H1 (cell line): ENCODE measurements at regions not wholly inside any gene's neighbourhood (a gene's known extent, or its start where the extent isn't known, plus 50 kb on each side); places are given as distances from the start of the nearest gene placed in this dataset.

Source experiments
- CTCF ChIA-PET: fragments of 300-600 bp; sonication (Branson Sonifier 250); formaldehyde crosslinking; loops from one replicate; lab custom pipeline; 2021; ENCODE audit not compliant: partially characterized antibody; lab: Charles Lee
- POLR2A ChIA-PET: fragments of 300-600 bp; sonication (Branson Sonifier 250); formaldehyde crosslinking; loops from one replicate; lab custom pipeline; 2021; ENCODE audit warnings: inconsistent platforms; ENCODE audit not compliant: partially characterized antibody; lab: Charles Lee
- DNase-seq, 2 experiments: peaks; one replicate each; pipeline versions ENCODE4 v3.0.0 to v3.0.0-alpha.2; 2010 to 2022; ENCODE audit warnings: low spot score in 2 of 2, low read depth in 1 of 2, mixed read lengths in 1 of 2
- FAIRE-seq: peaks from 2 replicates; lab custom pipeline; 2011; peaks lifted over from hg19 to GRCh38; lab: Jason Lieb, UNC
- H2AFZ ChIP-seq: 2 replicates; pipeline ENCODE4 v1.8.1; 2012; ENCODE audit warnings: low read length, inconsistent platforms
- H2AK5ac ChIP-seq: 2 replicates; pipeline ENCODE4 v1.6.1; 2013; ENCODE audit warnings: low read depth, low read length
- H2BK120ac ChIP-seq: replicated peaks from 2 replicates; pipeline ENCODE3; 2013; ENCODE audit warnings: low read depth, low read length, inconsistent platforms
- H2BK12ac ChIP-seq: 2 replicates; pipeline ENCODE4 v1.6.1; 2013; ENCODE audit warnings: low read depth, low read length
- H2BK15ac ChIP-seq: 2 replicates; pipeline ENCODE4 v1.6.1; 2013; ENCODE audit warnings: low read length
- H2BK20ac ChIP-seq: 2 replicates; pipeline ENCODE4 v1.6.1; 2013; ENCODE audit warnings: low read length
- H2BK5ac ChIP-seq: 2 replicates; pipeline ENCODE4 v1.6.1; 2013; ENCODE audit warnings: low read depth, low read length
- H3K14ac ChIP-seq: 2 replicates; pipeline ENCODE4 v1.6.1; 2013; ENCODE audit warnings: inconsistent platforms; ENCODE audit not compliant: insufficient read length
- H3K18ac ChIP-seq: 2 replicates; pipeline ENCODE4 v1.6.1; 2013; ENCODE audit warnings: low read length; ENCODE audit errors: extremely low read depth
- H3K23ac ChIP-seq: 2 replicates; pipeline ENCODE4 v1.6.1; 2013; ENCODE audit warnings: inconsistent platforms; ENCODE audit not compliant: insufficient read length
- H3K23me2 ChIP-seq: 2 replicates; pipeline ENCODE4 v1.6.1; 2013; ENCODE audit warnings: low read depth, low read length
- H3K27ac ChIP-seq: 2 replicates; pipeline ENCODE4 v1.6.1; 2011; ENCODE audit warnings: low read depth, low read length, inconsistent platforms
- H3K27me3 ChIP-seq, 4 experiments: replicated peaks in 1 of 4; 1 replicate in 1 of 4; 2 replicates in 3 of 4; pipeline versions ENCODE4 v1.6.1 to v1.8.1; 2011 to 2013; ENCODE audit warnings: low read length in 3 of 4, mild to moderate bottlenecking in 3 of 4, inconsistent platforms in 2 of 4, mixed read lengths in 2 of 4, moderate library complexity in 1 of 4; ENCODE audit not compliant: control insufficient read depth in 3 of 4, insufficient read depth in 3 of 4; ENCODE audit errors: extremely low read depth in 1 of 4
- H3K36me3 ChIP-seq, 4 experiments: 2 replicates each; pipeline versions ENCODE4 v1.6.1 to v1.8.1; 2011 to 2013; ENCODE audit warnings: mild to moderate bottlenecking in 4 of 4, low read length in 3 of 4, moderate library complexity in 2 of 4, control low read depth in 1 of 4, inconsistent platforms in 1 of 4; ENCODE audit not compliant: insufficient read depth in 4 of 4, control insufficient read depth in 2 of 4
- H3K4ac ChIP-seq: replicated peaks from 2 replicates; pipeline ENCODE3; 2013; ENCODE audit warnings: low read length, low read depth, mixed read lengths, inconsistent platforms; ENCODE audit not compliant: insufficient read length
- H3K4me1 ChIP-seq, 4 experiments: replicated peaks in 1 of 4; 1 replicate in 1 of 4; 2 replicates in 3 of 4; pipeline versions ENCODE4 v1.6.1 to v1.8.1; 2011 to 2013; ENCODE audit warnings: low read length in 3 of 4, inconsistent platforms in 2 of 4, mixed read lengths in 1 of 4; ENCODE audit not compliant: insufficient read depth in 4 of 4, control insufficient read depth in 3 of 4
- H3K4me2 ChIP-seq, 2 experiments: 2 replicates each; pipeline versions ENCODE4 v1.6.1 to v1.8.1; 2011 to 2013; ENCODE audit warnings: low read depth in 2 of 2, low read length in 2 of 2, control low read depth in 1 of 2, inconsistent platforms in 1 of 2, mild to moderate bottlenecking in 1 of 2; ENCODE audit not compliant: insufficient read depth in 1 of 2
- H3K4me3 ChIP-seq, 4 experiments: fragments of 200-600, 300-600 bp in 1 of 4; sonication (generic), shearing (Covaris generic), sonication (Bioruptor Twin) in 1 of 4; 2 replicates each; pipeline versions ENCODE4 v1.5.1 to v1.8.1; 2011 to 2016; ENCODE audit warnings: low read length in 4 of 4, low read depth in 3 of 4, control low read depth in 2 of 4, inconsistent platforms in 2 of 4, mild to moderate bottlenecking in 2 of 4, mixed read lengths in 1 of 4, moderate library complexity in 1 of 4; ENCODE audit not compliant: insufficient read depth in 2 of 4; ENCODE audit errors: extremely low read depth in 1 of 4
- H3K56ac ChIP-seq: replicated peaks from 2 replicates; pipeline ENCODE3; 2013; ENCODE audit warnings: low read depth, mild to moderate bottlenecking, mixed read lengths, low read length, inconsistent platforms; ENCODE audit not compliant: insufficient read length
- H3K79me1 ChIP-seq: 2 replicates; pipeline ENCODE4 v1.6.1; 2013; ENCODE audit warnings: low read depth, low read length, control low read depth
- H3K79me2 ChIP-seq, 2 experiments: 2 replicates each; pipeline versions ENCODE4 v1.6.1 to v1.8.1; 2012 to 2013; ENCODE audit warnings: low read length in 2 of 2, mild to moderate bottlenecking in 2 of 2, inconsistent platforms in 1 of 2; ENCODE audit not compliant: insufficient read depth in 2 of 2, control insufficient read depth in 1 of 2
- H3K9ac ChIP-seq, 4 experiments: replicated peaks in 1 of 4; 1 replicate in 1 of 4; 2 replicates in 3 of 4; pipeline versions ENCODE4 v1.6.1 to v1.8.1; 2011 to 2013; ENCODE audit warnings: low read depth in 3 of 4, low read length in 3 of 4, control low read depth in 2 of 4, mild to moderate bottlenecking in 2 of 4, moderate library complexity in 2 of 4, inconsistent platforms in 1 of 4; ENCODE audit errors: extremely low read depth in 1 of 4
- H3K9me3 ChIP-seq, 2 experiments: 2 replicates each; pipeline versions ENCODE4 v1.6.1 to v1.8.1; 2012 to 2013; ENCODE audit warnings: mild to moderate bottlenecking in 2 of 2, moderate library complexity in 2 of 2, control low read depth in 1 of 2, inconsistent platforms in 1 of 2, low read depth in 1 of 2, low read length in 1 of 2, mixed read lengths in 1 of 2; ENCODE audit not compliant: insufficient read depth in 2 of 2
- H4K20me1 ChIP-seq, 2 experiments: replicated peaks in 1 of 2; 2 replicates each; pipeline versions ENCODE3 to v1.8.1; 2011 to 2013; ENCODE audit warnings: inconsistent platforms in 2 of 2, low read length in 2 of 2, mild to moderate bottlenecking in 1 of 2; ENCODE audit not compliant: insufficient read depth in 2 of 2, control insufficient read depth in 1 of 2
- H4K5ac ChIP-seq: 2 replicates; pipeline ENCODE4 v1.6.1; 2013; ENCODE audit warnings: low read length, low read depth, mixed read lengths, inconsistent platforms; ENCODE audit not compliant: insufficient read length
- H4K8ac ChIP-seq: 2 replicates; pipeline ENCODE4 v1.8.0; 2013; ENCODE audit warnings: mild to moderate bottlenecking, moderate library complexity, low read length, inconsistent platforms; ENCODE audit not compliant: insufficient read depth; ENCODE audit errors: extremely low read depth
- H4K91ac ChIP-seq: replicated peaks from 2 replicates; pipeline ENCODE3; 2013; ENCODE audit warnings: low read length, mixed read lengths, inconsistent platforms; ENCODE audit not compliant: insufficient read length
- BACH1 ChIP-seq: IDR thresholded peaks from 2 replicates; pipeline ENCODE4 v1.6.1; 2012; ENCODE audit warnings: low read length, improper control_type of control experiment
- BRCA1 ChIP-seq: IDR thresholded peaks from 2 replicates; pipeline ENCODE4 v1.6.1; 2012; ENCODE audit warnings: low read depth, low read length, improper control_type of control experiment
- CHD1 ChIP-seq: IDR thresholded peaks from 2 replicates; pipeline ENCODE4 v1.6.1; 2012; ENCODE audit warnings: low read depth, low read length, improper control_type of control experiment
- KDM5A ChIP-seq: fragments of 200-600 bp; IDR thresholded peaks from 2 replicates; pipeline ENCODE4 v1.7.1; 2012; ENCODE audit warnings: mild to moderate bottlenecking, low read length, inconsistent platforms, mixed read lengths
- NANOG ChIP-seq: IDR thresholded peaks from 2 replicates; pipeline ENCODE4 v1.6.1; 2011; ENCODE audit warnings: low read length, low read depth, mild to moderate bottlenecking, inconsistent platforms; ENCODE audit not compliant: insufficient read depth, poor library complexity, severe bottlenecking
- PHF8 ChIP-seq: fragments of 200-600 bp; sonication (generic); conservative IDR thresholded peaks from 2 replicates; pipeline ENCODE4 v1.7.1; 2012; ENCODE audit warnings: low read depth, mild to moderate bottlenecking, inconsistent platforms, low read length, moderate library complexity
- RBBP5 ChIP-seq: IDR thresholded peaks from 2 replicates; pipeline ENCODE4 v1.7.1; 2012; ENCODE audit warnings: low read depth, mild to moderate bottlenecking, inconsistent platforms, low read length, moderate library complexity, borderline replicate concordance
- RFX5 ChIP-seq: IDR thresholded peaks from 2 replicates; pipeline ENCODE4 v1.6.1; 2011; ENCODE audit warnings: low read depth, low read length, improper control_type of control experiment, borderline replicate concordance
- RNF2 ChIP-seq: fragments of 200-900, 300-1000 bp; sonication (generic); IDR thresholded peaks from 2 replicates; pipeline ENCODE4 v1.7.1; 2016; ENCODE audit warnings: borderline replicate concordance, low read depth, mild to moderate bottlenecking, antibody characterized with exemption, low read length; ENCODE audit not compliant: poor library complexity, severe bottlenecking; ENCODE audit errors: missing control alignments
- RXRA ChIP-seq: IDR thresholded peaks from 2 replicates; pipeline ENCODE4 v1.6.1; 2011; ENCODE audit warnings: low read depth, mild to moderate bottlenecking, low read length, moderate library complexity; ENCODE audit not compliant: insufficient read depth
- SIX5 ChIP-seq: IDR thresholded peaks from 2 replicates; pipeline ENCODE4 v1.6.1; 2011; ENCODE audit warnings: mild to moderate bottlenecking, low read depth, low read length
- SP2 ChIP-seq: IDR thresholded peaks from 2 replicates; pipeline ENCODE4 v1.6.1; 2012; ENCODE audit warnings: mild to moderate bottlenecking, low read length, inconsistent platforms
- TAF1 ChIP-seq: IDR thresholded peaks from 2 replicates; pipeline ENCODE4 v1.6.1; 2011; ENCODE audit warnings: mild to moderate bottlenecking, low read depth, low read length
- WGBS, 2 experiments: shearing (Covaris generic) in 1 of 2; methylation state at CpG; one replicate each; pipeline versions ENCODE4 v1.1.6 to v1.1.7; 2013 to 2015; ENCODE audit warnings: low lambda C conversion rate in 2 of 2, mixed read lengths in 2 of 2, inconsistent platforms in 1 of 2, low coverage in 1 of 2, missing lambda C conversion rate in 1 of 2; ENCODE audit not compliant: insufficient replicate concordance in 2 of 2, insufficient coverage in 1 of 2, insufficient read length in 1 of 2; ENCODE audit errors: extremely low coverage in 1 of 2, missing lambda C conversion rate in 1 of 2; 5-methylcytosine and 5-hydroxymethylcytosine counted together
- TF ChIP-seq, protein P1 (sequence below): IDR thresholded peaks from 2 replicates; pipeline ENCODE4 v1.6.1; 2012; ENCODE audit warnings: inconsistent platforms

DNA sequence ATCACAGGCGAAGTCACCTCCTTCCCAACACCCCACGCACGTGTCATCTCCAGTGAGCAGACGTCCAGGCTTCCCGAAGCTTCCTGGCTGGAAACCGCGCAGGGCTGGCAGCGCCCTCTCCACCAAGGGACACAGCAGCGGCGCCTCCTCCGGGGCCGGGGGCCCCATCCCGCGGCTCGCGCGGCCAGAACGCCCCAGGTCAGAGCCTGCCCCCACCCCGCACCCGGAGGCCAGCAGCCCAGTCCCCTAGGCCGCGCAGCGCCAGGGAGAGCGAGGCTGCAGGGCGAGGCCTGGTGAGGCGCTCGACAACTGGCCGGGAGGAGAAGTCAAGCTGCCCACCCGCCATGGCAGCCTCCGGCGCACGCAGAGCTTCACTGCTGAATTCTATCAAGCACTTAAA is 247.0 kb downstream of the SEMA3D start:
- no peak overlapping the region for H3K4me2 ChIP-seq
- no peaks in the 10 kb centered on the region for H3K36me3 ChIP-seq

More for the DNA sequence above, 247.0 kb downstream of the SEMA3D start:
- H3K79me1 ChIP-seq, result no peaks in the 10 kb centered on the region
- no peak overlapping the region for H2BK5ac ChIP-seq
- DNase-seq (no peak), FAIRE-seq (no peak)
- H2BK20ac ChIP-seq, result no peak overlapping the region
- H3K14ac ChIP-seq, result no peak overlapping the region
- H2BK120ac ChIP-seq, result no peak overlapping the region
- 93% methylated on average over 32 of the region's 32 CpGs; no CpG with 5 or more reads in 1 of the 2 experiments for WGBS, 2 experiments
- ChIA-PET POLR2A (no interaction called here), CTCF (no interaction called here)
- H4K91ac ChIP-seq, result no peak overlapping the region
- no peaks in the 10 kb centered on the region for H3K79me2 ChIP-seq
- no peak overlapping the region for H3K23ac ChIP-seq
- no peak overlapping the region for H2BK15ac ChIP-seq
- no peak overlapping the region for H3K4ac ChIP-seq
- no peaks in the 10 kb centered on the region for H3K9me3 ChIP-seq
- H2BK12ac ChIP-seq, result no peak overlapping the region
- H2AFZ ChIP-seq, result no peak overlapping the region; the same call in 1 of the 2 replicates
- H3K23me2 ChIP-seq, result no peaks in the 10 kb centered on the region
- no peak overlapping the region for H4K8ac ChIP-seq
- H3K4me3 ChIP-seq, result no peak overlapping the region
- no peak overlapping the region for H3K27ac ChIP-seq
- no peaks in the 10 kb centered on the region for H3K4me1 ChIP-seq
- TF ChIP-seq, protein P1, sequence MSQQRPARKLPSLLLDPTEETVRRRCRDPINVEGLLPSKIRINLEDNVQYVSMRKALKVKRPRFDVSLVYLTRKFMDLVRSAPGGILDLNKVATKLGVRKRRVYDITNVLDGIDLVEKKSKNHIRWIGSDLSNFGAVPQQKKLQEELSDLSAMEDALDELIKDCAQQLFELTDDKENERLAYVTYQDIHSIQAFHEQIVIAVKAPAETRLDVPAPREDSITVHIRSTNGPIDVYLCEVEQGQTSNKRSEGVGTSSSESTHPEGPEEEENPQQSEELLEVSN, result no peak
- TF ChIP-seq CHD1, result no peak
- TF ChIP-seq PHF8, result no peak
- TF ChIP-seq RXRA, result no peak
- no peak for TF ChIP-seq RNF2
- TF ChIP-seq KDM5A, result no peak
- no peak for TF ChIP-seq TAF1
- no peak for TF ChIP-seq BACH1
- TF ChIP-seq RFX5, result no peak
- no peak for TF ChIP-seq NANOG
- no peak for TF ChIP-seq RBBP5
- TF ChIP-seq SP2, result no peak
- TF ChIP-seq BRCA1, result no peak
- TF ChIP-seq SIX5, result no peak
- H3K27me3 ChIP-seq, result no peaks in the 10 kb centered on the region
- H4K5ac ChIP-seq, result no peak overlapping the region
- H2AK5ac ChIP-seq, result no peak overlapping the region
- H3K18ac ChIP-seq, result no peak overlapping the region
- H3K9ac ChIP-seq, result no peak overlapping the region
- H3K56ac ChIP-seq, result no peak overlapping the region
- no peaks in the 10 kb centered on the region for H4K20me1 ChIP-seq
